Gastroesophageal sphincter (tissue), 4 donors: ENCODE measurements at regions not wholly inside any gene's neighbourhood (a gene's known extent, or its start where the extent isn't known, plus 50 kb on each side); places are given as distances from the start of the nearest gene placed in this dataset.

ENCODE experiments used
- ATAC-seq: fragments of 150-250 bp; one replicate; pipeline ENCODE4 v1.9.1; 2016; ENCODE audit warnings: mild to moderate bottlenecking, moderate library complexity
- H3K27ac ChIP-seq, 4 donors: fragments of 200-600 bp; sonication (generic) in 3 of 4; 1 replicate in 3 of 4; 2 replicates in 1 of 4; pipeline ENCODE4 v1.5.1; 2016 to 2019
- H3K27me3 ChIP-seq: fragments of 200-600 bp; sonication (generic); one replicate; pipeline ENCODE4 v1.5.1; 2019
- H3K36me3 ChIP-seq, 2 donors: fragments of 200-600 bp; sonication (generic); one replicate each; pipeline ENCODE4 v1.5.1; 2019; ENCODE audit warnings: control low read depth in 1 of 2
- H3K4me1 ChIP-seq, 3 donors: fragments of 200-600 bp; sonication (generic); 1 replicate in 2 of 3; 2 replicates in 1 of 3; pipeline ENCODE4 v1.5.1; 2016 to 2019; ENCODE audit warnings: control low read depth in 2 of 3
- H3K4me3 ChIP-seq, 2 donors: fragments of 200-600 bp; sonication (generic); one replicate each; pipeline ENCODE4 v1.5.1; 2019; ENCODE audit warnings: mild to moderate bottlenecking in 1 of 2, moderate library complexity in 1 of 2
- H3K9me3 ChIP-seq, 3 donors: fragments of 200-600 bp; sonication (generic); one replicate each; pipeline ENCODE4 v1.5.1; 2017 to 2019; ENCODE audit warnings: control low read depth in 2 of 3
- EP300 ChIP-seq: sonication (generic); formaldehyde crosslinking; IDR thresholded peaks from one replicate; pipeline ENCODE4 v1.6.1; 2017; ENCODE audit warnings: antibody characterized with exemption, mild to moderate bottlenecking
- POLR2A ChIP-seq, 2 donors: fragments of 450-650 bp; IDR thresholded peaks; one replicate each; pipeline ENCODE4 v1.6.1; 2017; ENCODE audit warnings: antibody characterized with exemption in 2 of 2, mild to moderate bottlenecking in 2 of 2, moderate library complexity in 1 of 2
- POLR2AphosphoS5 ChIP-seq: sonication (generic); formaldehyde crosslinking; IDR thresholded peaks from one replicate; pipeline ENCODE4 v1.6.1; 2017; ENCODE audit warnings: antibody characterized with exemption
- WGBS, 2 donors: methylation state at CpG; one replicate each; pipeline ENCODE4 v1.1.5; 2018; ENCODE audit warnings: low coverage in 1 of 2; 5-methylcytosine and 5-hydroxymethylcytosine counted together
- TF ChIP-seq, protein P1 (sequence below), 4 experiments: fragments of 200-600 bp in 2 of 4; fragments of 450-650 bp in 2 of 4; sonication (generic) in 1 of 4; IDR thresholded peaks; one replicate each; pipeline ENCODE4 v1.5.1; 2017 to 2019; ENCODE audit warnings: antibody characterized with exemption in 4 of 4, mild to moderate bottlenecking in 2 of 4, moderate library complexity in 2 of 4

DNA sequence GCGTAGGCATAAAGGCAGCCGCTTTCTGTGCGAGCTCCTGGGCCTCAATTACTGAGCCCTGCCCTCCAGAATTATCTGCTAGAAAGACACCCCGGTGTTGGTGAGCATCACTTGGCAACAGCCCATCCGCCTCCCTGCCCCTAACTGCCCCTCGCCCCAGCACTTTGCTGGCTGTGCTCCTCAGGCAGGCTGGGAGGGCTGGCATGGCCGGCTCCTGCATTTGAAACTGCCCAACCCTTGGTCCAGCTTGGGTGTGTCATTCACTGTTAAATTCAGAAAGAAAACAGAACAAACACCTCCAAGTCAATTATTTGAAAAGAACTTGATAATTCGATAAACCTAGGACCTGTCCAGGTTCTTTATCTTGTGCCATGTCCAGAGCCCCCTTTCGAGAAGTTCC, 334.2 kb downstream of the IRX2 start:
- Histone ChIP-seq H3K4me1 (no peaks in the 10 kb centered on the region), H3K36me3 (no peaks in the 10 kb centered on the region), H3K27ac (no peak overlapping the region), H3K9me3 (peaks cover 0 to 35% (median 0%) of the 10 kb centered on the region in 3 donors), H3K27me3 (peaks cover 16% of the 10 kb centered on the region), H3K4me3 (no peak overlapping the region)
- WGBS, 2 donors = 93 to 97% methylated on average over 2 to 4 of the region's 9 CpGs
- ATAC-seq = no peak
- TF ChIP-seq, protein P1, sequence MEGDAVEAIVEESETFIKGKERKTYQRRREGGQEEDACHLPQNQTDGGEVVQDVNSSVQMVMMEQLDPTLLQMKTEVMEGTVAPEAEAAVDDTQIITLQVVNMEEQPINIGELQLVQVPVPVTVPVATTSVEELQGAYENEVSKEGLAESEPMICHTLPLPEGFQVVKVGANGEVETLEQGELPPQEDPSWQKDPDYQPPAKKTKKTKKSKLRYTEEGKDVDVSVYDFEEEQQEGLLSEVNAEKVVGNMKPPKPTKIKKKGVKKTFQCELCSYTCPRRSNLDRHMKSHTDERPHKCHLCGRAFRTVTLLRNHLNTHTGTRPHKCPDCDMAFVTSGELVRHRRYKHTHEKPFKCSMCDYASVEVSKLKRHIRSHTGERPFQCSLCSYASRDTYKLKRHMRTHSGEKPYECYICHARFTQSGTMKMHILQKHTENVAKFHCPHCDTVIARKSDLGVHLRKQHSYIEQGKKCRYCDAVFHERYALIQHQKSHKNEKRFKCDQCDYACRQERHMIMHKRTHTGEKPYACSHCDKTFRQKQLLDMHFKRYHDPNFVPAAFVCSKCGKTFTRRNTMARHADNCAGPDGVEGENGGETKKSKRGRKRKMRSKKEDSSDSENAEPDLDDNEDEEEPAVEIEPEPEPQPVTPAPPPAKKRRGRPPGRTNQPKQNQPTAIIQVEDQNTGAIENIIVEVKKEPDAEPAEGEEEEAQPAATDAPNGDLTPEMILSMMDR (IDR thresholded peaks at IDR 0.05) = no peak
- TF ChIP-seq POLR2A (IDR thresholded peaks at IDR 0.05) = no peak
- TF ChIP-seq EP300 = no peak
- TF ChIP-seq POLR2AphosphoS5 = no peak

DNA sequence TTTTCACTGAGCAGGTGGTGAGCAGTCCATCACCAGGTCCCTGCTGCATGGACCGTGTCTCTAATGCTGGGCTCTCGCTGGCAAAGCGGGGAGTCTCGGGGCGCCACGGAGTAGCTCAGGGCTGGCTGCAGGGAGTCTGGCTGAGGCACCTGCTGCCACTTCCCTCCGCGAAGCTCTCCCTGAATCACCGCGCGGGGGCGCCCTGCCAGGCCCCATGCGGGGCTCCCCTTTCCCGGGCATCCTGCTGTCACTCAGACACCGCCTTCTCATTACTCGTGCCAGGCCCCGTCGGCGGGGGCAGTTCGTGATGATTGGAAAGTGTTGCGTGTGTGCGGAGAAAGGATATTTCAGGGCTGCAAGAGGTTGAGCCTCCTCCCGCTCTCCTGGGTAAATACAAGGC, 335.8 kb downstream of the IRX2 start:
- no peak overlapping the region for H3K4me3 ChIP-seq
- no peak for TF ChIP-seq EP300
- no peak for TF ChIP-seq POLR2AphosphoS5
- WGBS, 2 donors = 80% methylated on average over 4 of the region's 23 CpGs; no CpG with 5 or more reads in 1 of the 2 donors
- H3K27me3 ChIP-seq = peaks cover 16% of the 10 kb centered on the region
- H3K9me3 ChIP-seq = peaks cover 0 to 19% (median 0%) of the 10 kb centered on the region in 3 donors
- no peaks in the 10 kb centered on the region for H3K36me3 ChIP-seq
- ATAC-seq = no peak
- no peaks in the 10 kb centered on the region for H3K4me1 ChIP-seq
- no peak overlapping the region for H3K27ac ChIP-seq

DNA sequence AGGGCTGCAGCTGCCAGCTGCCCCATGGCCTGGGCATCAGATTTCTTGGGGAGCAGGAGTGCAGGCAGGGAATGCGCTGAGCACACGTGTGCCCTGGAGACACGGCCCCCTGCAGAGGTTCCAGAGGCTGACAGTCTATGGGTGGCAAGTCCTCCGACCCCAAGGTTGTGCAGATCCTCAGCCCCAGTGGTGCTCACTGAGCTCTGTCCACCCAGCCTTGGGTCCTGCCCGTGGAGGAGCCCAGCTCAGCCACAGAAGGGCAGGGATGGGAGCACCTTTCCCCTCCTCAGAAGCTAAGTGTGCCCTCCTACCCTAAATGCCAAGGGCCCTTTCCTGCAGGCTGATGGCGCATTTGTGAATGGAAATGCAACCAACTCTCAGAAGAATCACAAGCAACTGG, 341.0 kb downstream of the IRX2 start:
- Histone ChIP-seq H3K27me3 (peaks cover 10% of the 10 kb centered on the region), H3K36me3 (no peaks in the 10 kb centered on the region), H3K4me1 (no peaks in the 10 kb centered on the region), H3K9me3 (peaks cover 0 to 3% (median 0%) of the 10 kb centered on the region in 3 donors), H3K27ac (no peak overlapping the region), H3K4me3 (no peak overlapping the region)
- WGBS, 2 donors = no CpG with 5 or more reads among the region's 6 CpGs
- no peak for ATAC-seq
- no peak for TF ChIP-seq POLR2AphosphoS5

DNA sequence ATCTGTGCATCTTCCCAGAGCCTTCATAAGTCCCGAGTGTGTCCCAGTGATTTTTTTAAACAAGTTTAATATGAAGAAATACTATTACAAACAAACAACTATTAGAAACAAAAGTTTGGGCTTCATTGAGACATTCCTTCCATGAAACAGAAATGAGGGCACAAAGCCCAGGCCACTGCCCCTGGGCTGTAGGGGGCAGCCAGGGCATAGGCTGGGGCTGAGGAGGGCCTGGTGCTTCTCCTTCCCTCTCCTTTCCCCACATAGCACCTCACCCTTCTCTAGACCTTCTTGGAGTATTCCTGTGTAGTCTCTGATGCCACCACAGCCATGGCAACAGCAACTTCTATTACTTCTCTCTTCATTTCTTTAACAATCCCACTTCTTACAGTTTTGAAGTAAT, 348.2 kb downstream of the IRX2 start:
- no peak overlapping the region for H3K27ac ChIP-seq
- no peaks in the 10 kb centered on the region for H3K4me1 ChIP-seq
- no peaks in the 10 kb centered on the region for H3K27me3 ChIP-seq
- ATAC-seq = no peak
- no peaks in the 10 kb centered on the region for H3K9me3 ChIP-seq
- no peaks in the 10 kb centered on the region for H3K36me3 ChIP-seq
- H3K4me3 ChIP-seq = no peak overlapping the region
- 0 to 17% methylated on average over 1 of the region's 1 CpG for WGBS, 2 donors
- TF ChIP-seq POLR2AphosphoS5 (no peak), POLR2A (IDR thresholded peaks at IDR 0.05) (no peak), EP300 (no peak)
- TF ChIP-seq, protein P1 (IDR thresholded peaks at IDR 0.05) = no peak

DNA sequence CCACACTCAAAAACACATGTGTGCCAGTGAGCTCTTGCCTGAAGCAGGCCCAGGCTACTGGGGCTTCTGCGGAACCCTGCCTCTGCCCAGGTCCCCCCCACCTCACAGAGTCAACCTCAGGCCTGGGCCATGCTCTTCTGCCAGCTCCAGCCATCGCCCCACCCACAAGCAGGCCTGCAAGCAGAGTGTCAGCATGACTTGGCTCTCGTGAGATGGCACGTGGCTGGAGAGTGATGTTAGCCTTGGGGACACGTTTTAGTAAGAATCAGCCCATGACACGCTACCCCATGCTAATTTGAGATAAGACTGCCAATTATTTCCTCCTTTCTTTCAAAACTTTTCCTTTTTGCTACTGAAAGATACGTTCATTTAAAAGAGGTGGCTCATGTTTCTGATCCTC, 351.7 kb downstream of the IRX2 start:
- Histone ChIP-seq H3K9me3 (no peaks in the 10 kb centered on the region), H3K27ac (no peak overlapping the region), H3K36me3 (no peaks in the 10 kb centered on the region), H3K4me1 (no peaks in the 10 kb centered on the region), H3K4me3 (no peak overlapping the region), H3K27me3 (no peaks in the 10 kb centered on the region)
- no peak for TF ChIP-seq POLR2A (IDR thresholded peaks at IDR 0.05)
- TF ChIP-seq, protein P1 (IDR thresholded peaks at IDR 0.05) = no peak
- no peak for TF ChIP-seq EP300
- no peak for TF ChIP-seq POLR2AphosphoS5
- WGBS, 2 donors = 40 to 48% methylated on average over 3 to 6 of the region's 7 CpGs
- ATAC-seq = no peak

DNA sequence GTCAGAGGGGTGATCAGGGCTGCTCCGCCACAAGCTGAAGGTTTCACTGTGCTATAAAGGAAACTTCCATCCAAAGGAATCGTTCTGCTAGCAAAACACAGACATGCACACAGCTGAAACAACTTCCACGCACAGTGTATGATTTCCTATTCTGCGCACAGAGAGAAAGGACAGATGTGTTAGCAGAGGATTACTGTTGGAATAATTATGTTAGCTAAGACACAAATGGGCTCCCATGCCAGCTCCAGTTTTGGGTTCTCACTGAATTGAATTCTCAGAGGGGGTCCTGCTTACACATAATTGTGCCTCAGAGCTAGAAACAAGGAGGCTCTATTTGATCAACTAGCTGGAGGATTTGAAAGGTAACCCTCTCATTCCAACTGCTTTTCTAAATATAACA, 352.4 kb downstream of the IRX2 start:
- WGBS, 2 donors = 43% methylated on average over 4 of the region's 4 CpGs; no CpG with 5 or more reads in 1 of the 2 donors
- Histone ChIP-seq H3K27ac (no peak overlapping the region), H3K4me1 (no peaks in the 10 kb centered on the region), H3K36me3 (no peaks in the 10 kb centered on the region), H3K4me3 (no peak overlapping the region), H3K9me3 (no peaks in the 10 kb centered on the region), H3K27me3 (no peaks in the 10 kb centered on the region)
- ATAC-seq = no peak
- TF ChIP-seq, protein P1 (IDR thresholded peaks at IDR 0.05) = no peak
- TF ChIP-seq POLR2A (IDR thresholded peaks at IDR 0.05) (no peak), EP300 (no peak), POLR2AphosphoS5 (no peak)
